GM18861 (cell line): ENCODE measurements at regions not wholly inside any gene's neighbourhood (a gene's known extent, or its start where the extent isn't known, plus 50 kb on each side); places are given as distances from the start of the nearest gene placed in this dataset.
"Not testable (repeated sequence)": the region's sequence is repeated elsewhere in the genome, so short reads cannot be mapped to it uniquely, and the experiment has no call there.

Experiments used
- ATAC-seq: cut with Tn5 transposase; IDR thresholded peaks from one replicate; pipeline ENCODE4 v1.9.1; 2021; ENCODE audit not compliant: unreplicated experiment

GRCh38 chr2:220374282-220374681, 746.9 kb downstream of the SLC4A3 start:
- no peak for ATAC-seq

- no peak for ATAC-seq
Measured at GRCh38 chr2:220377482-220378155, 750.2 kb downstream of the SLC4A3 start.

GRCh38 chr2:220387758-220388157, 760.3 kb downstream of the SLC4A3 start:
- ATAC-seq: not testable (repeated sequence)

- ATAC-seq: no peak
Measured at GRCh38 chr2:220393711-220394110, 766.3 kb downstream of the SLC4A3 start.

GRCh38 chr2:220394433-220394832, 767.0 kb downstream of the SLC4A3 start:
- no peak for ATAC-seq

GRCh38 chr2:220396287-220396686, 768.9 kb downstream of the SLC4A3 start:
- ATAC-seq: no peak

GRCh38 chr2:220410296-220410695, 782.9 kb downstream of the SLC4A3 start:
- no peak for ATAC-seq

- ATAC-seq: no peak
Measured at GRCh38 chr2:220417503-220417902, 790.1 kb downstream of the SLC4A3 start.

GRCh38 chr2:220419647-220420046, 792.2 kb downstream of the SLC4A3 start:
- no peak for ATAC-seq

GRCh38 chr2:220420820-220421219, 793.4 kb downstream of the SLC4A3 start:
- ATAC-seq: no peak

GRCh38 chr2:220422676-220423075, 795.2 kb downstream of the SLC4A3 start:
- no peak for ATAC-seq

- ATAC-seq: no peak
Measured at GRCh38 chr2:220424561-220424960, 797.1 kb downstream of the SLC4A3 start.

GRCh38 chr2:220432645-220433044, 805.2 kb downstream of the SLC4A3 start:
- no peak for ATAC-seq

- no peak for ATAC-seq
Measured at GRCh38 chr2:220433131-220433530, 805.7 kb downstream of the SLC4A3 start.

GRCh38 chr2:220434385-220434784, 807.0 kb downstream of the SLC4A3 start:
- no peak for ATAC-seq

- no peak for ATAC-seq
Measured at GRCh38 chr2:220437938-220438337, 810.5 kb downstream of the SLC4A3 start.

GRCh38 chr2:220440731-220441130, 813.3 kb downstream of the SLC4A3 start:
- ATAC-seq: no peak

- ATAC-seq: no peak
Measured at GRCh38 chr2:220441404-220441803, 814.0 kb downstream of the SLC4A3 start.

- ATAC-seq: no peak
Measured at GRCh38 chr2:220442012-220442411, 814.6 kb downstream of the SLC4A3 start.

GRCh38 chr2:220445429-220446105, 818.1 kb downstream of the SLC4A3 start:
- ATAC-seq: no peak

- no peak for ATAC-seq
Measured at GRCh38 chr2:220446106-220446712, 818.8 kb downstream of the SLC4A3 start.

GRCh38 chr2:220450846-220451245, 823.4 kb downstream of the SLC4A3 start:
- no peak for ATAC-seq
